ENCODE measurements at regions not wholly inside any gene's neighbourhood (a gene's known extent, or its start where the extent isn't known, plus 50 kb on each side); places are given as distances from the start of the nearest gene placed in this dataset.

GRCh38 chr6:27132532-27133280 is 114.8 kb upstream of the PRSS16 start:
- Histone ChIP-seq H3K9me2 (ENCODE audit: insufficient read depth, low read length) (no peaks in the 10 kb centered on the region), H3K36me3 (ENCODE audit: insufficient read depth, low read length) (no peaks in the 10 kb centered on the region), H3K9ac (ENCODE audit: low read length) (peak overlapping the region; percentile 54), H2AFZ (ENCODE audit: low read depth, low read length) (no peak overlapping the region), H3K9me3 (ENCODE audit: low read length) (no peaks in the 10 kb centered on the region), H4K20me1 (ENCODE audit: insufficient read depth) (no peaks in the 10 kb centered on the region), H3K4me3 (ENCODE audit: low read length) (peak overlapping the region; percentile 76), H3K4me2 (ENCODE audit: low read length) (peak overlapping the region; percentile 86), H3K27ac (ENCODE audit: low read length) (peak overlapping the region; percentile 66), H3K27me3 (ENCODE audit: insufficient read depth, low read depth, low read length) (no peaks in the 10 kb centered on the region), H3F3A (ENCODE audit: insufficient read depth, low read length, poor library complexity, severe bottlenecking) (no peaks in the 10 kb centered on the region), H3K79me2 (replicated peaks; ENCODE audit: insufficient read depth, low read length) (no peaks in the 10 kb centered on the region)
- TF ChIP-seq POLR2AphosphoS5 (IDR thresholded peaks at IDR 0.05), result peak; percentile 92
- TF ChIP-seq SMC3 (conservative IDR thresholded peaks at IDR 0.05; ENCODE audit: poor library complexity), result no peak
- peak; percentile 53 for TF ChIP-seq TAF1 (IDR thresholded peaks at IDR 0.05; ENCODE audit: low read depth)
- peak; percentile 17 for TF ChIP-seq CTCF (IDR thresholded peaks at IDR 0.05; ENCODE audit: poor library complexity, severe bottlenecking)
- peak; percentile 91 for TF ChIP-seq MXI1 (conservative IDR thresholded peaks at IDR 0.05; ENCODE audit: poor library complexity, severe bottlenecking)
- peak; percentile 15 for TF ChIP-seq EP300 (conservative IDR thresholded peaks at IDR 0.05; ENCODE audit: poor library complexity, severe bottlenecking)

- H3K4me3 ChIP-seq (ENCODE audit: low read length), result peak overlapping the region; percentile 76
- H3K36me3 ChIP-seq (ENCODE audit: insufficient read depth, low read length), result no peaks in the 10 kb centered on the region
- H3K9ac ChIP-seq (ENCODE audit: low read length), result peak overlapping the region; percentile 54
- H3K9me3 ChIP-seq (ENCODE audit: low read length), result no peaks in the 10 kb centered on the region
- no peak overlapping the region for H2AFZ ChIP-seq (ENCODE audit: low read depth, low read length)
- TF ChIP-seq EP300 (conservative IDR thresholded peaks at IDR 0.05; ENCODE audit: poor library complexity, severe bottlenecking), result peak; percentile 1
- no peak for TF ChIP-seq EZH2 (IDR thresholded peaks at IDR 0.05; ENCODE audit: borderline replicate concordance, insufficient read depth, low read length, poor library complexity, severe bottlenecking)
- H3K27me3 ChIP-seq (ENCODE audit: insufficient read depth, low read depth, low read length), result no peaks in the 10 kb centered on the region
- H4K20me1 ChIP-seq (ENCODE audit: insufficient read depth), result no peaks in the 10 kb centered on the region
- H3K4me2 ChIP-seq (ENCODE audit: low read length), result peak overlapping the region; percentile 86
- no peaks in the 10 kb centered on the region for H3K9me2 ChIP-seq (ENCODE audit: insufficient read depth, low read length)
- no peaks in the 10 kb centered on the region for H3F3A ChIP-seq (ENCODE audit: insufficient read depth, low read length, poor library complexity, severe bottlenecking)
- H3K79me2 ChIP-seq (replicated peaks; ENCODE audit: insufficient read depth, low read length), result no peaks in the 10 kb centered on the region
- peak overlapping the region; percentile 22 for H3K27ac ChIP-seq (ENCODE audit: low read length)
Measured at GRCh38 chr6:27133281-27134227, 113.9 kb upstream of the PRSS16 start.

- Histone ChIP-seq H3K9ac (ENCODE audit: low read length) (no peak overlapping the region), H3F3A (ENCODE audit: insufficient read depth, low read length, poor library complexity, severe bottlenecking) (peaks cover 6% of the 10 kb centered on the region), H3K36me3 (ENCODE audit: insufficient read depth, low read length) (no peaks in the 10 kb centered on the region), H3K4me2 (ENCODE audit: low read length) (no peak overlapping the region), H3K9me3 (ENCODE audit: low read length) (no peaks in the 10 kb centered on the region), H3K27ac (ENCODE audit: low read length) (no peak overlapping the region), H3K79me2 (replicated peaks; ENCODE audit: insufficient read depth, low read length) (peaks cover 4% of the 10 kb centered on the region), H3K4me3 (ENCODE audit: low read length) (no peak overlapping the region), H3K27me3 (ENCODE audit: insufficient read depth, low read depth, low read length) (peaks cover 7% of the 10 kb centered on the region), H2AFZ (ENCODE audit: low read depth, low read length) (no peak overlapping the region), H3K9me2 (ENCODE audit: insufficient read depth, low read length) (no peaks in the 10 kb centered on the region), H4K20me1 (ENCODE audit: insufficient read depth) (no peaks in the 10 kb centered on the region)
- TF ChIP-seq MXI1 (conservative IDR thresholded peaks at IDR 0.05; ENCODE audit: poor library complexity, severe bottlenecking) (no peak), POLR2AphosphoS5 (IDR thresholded peaks at IDR 0.05) (no peak), REST (IDR thresholded peaks at IDR 0.05; ENCODE audit: borderline replicate concordance) (no peak), CTCF (IDR thresholded peaks at IDR 0.05; ENCODE audit: poor library complexity, severe bottlenecking) (no peak), RAD21 (conservative IDR thresholded peaks at IDR 0.05) (no peak), EP300 (conservative IDR thresholded peaks at IDR 0.05; ENCODE audit: poor library complexity, severe bottlenecking) (no peak), EZH2 (IDR thresholded peaks at IDR 0.05; ENCODE audit: borderline replicate concordance, insufficient read depth, low read length, poor library complexity, severe bottlenecking) (no peak), SMC3 (conservative IDR thresholded peaks at IDR 0.05; ENCODE audit: poor library complexity) (no peak), TAF1 (IDR thresholded peaks at IDR 0.05; ENCODE audit: low read depth) (no peak)
Measured at GRCh38 chr6:27135087-27135657, 112.3 kb upstream of the PRSS16 start.
